HG03571 (cell line): ENCODE measurements at regions not wholly inside any gene's neighbourhood (a gene's known extent, or its start where the extent isn't known, plus 50 kb on each side); places are given as distances from the start of the nearest gene placed in this dataset.

Experiments used
- ATAC-seq: cut with Tn5 transposase; IDR thresholded peaks from one replicate; pipeline ENCODE4 v1.9.1; 2021; ENCODE audit not compliant: unreplicated experiment

DNA sequence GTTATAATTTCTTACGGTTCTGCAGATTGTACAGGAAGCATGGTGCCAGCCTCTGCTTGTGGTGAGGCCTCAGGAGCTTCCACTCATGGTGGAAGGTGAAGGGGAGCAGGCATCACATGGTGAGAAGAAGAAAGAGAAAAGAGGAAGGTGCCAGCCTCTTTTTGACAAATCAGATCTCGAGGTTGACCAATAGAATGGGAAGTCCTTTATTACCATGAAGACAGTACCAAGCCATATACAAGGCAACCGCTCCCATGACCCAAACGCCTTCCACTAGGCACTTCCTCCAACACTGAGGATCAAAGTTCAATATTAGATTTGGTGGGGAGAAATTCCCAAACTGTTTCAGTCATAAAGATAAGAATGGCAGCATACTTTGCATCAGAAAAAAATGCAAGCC, 502.8 kb downstream of the GLRX3 start:
- no peak for ATAC-seq

DNA sequence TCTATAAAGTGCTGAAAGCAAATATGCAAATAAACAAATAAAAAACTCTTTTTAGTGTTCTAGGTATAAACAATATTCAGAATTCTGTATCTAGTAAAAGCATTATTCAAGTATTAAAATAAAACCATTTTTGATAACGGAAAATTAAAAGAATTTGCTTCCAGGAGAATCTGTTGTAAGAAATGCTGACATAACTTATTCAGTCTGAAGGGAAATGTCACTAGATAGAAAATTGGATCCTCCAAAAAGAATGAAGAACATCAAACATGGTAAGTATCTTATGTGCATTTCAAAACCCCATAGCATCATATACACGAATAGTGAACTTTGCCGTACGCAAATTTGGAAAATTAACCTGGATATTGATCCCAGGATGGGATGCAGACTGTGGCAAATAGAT, 506.7 kb downstream of the GLRX3 start:
- ATAC-seq: no peak

DNA sequence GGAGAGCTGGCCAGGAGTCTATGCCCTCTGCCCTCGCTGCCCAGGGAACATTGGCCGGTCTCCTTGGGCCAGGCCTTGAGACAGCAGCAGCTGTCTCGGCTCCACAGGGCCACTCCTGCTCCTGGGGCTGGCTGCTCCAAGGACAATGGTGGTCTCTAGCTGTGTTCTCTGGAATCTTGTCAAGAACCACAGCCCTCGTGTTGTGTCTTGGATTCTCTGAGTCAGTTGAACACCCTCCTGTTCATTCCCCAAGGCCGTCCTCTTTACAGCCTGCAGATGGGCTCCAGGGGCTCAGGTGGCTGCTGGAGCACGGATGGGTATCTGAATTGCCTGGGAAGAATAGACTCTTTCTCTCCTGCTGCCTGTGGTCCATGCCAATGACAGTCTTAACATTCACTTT, 511.1 kb downstream of the GLRX3 start:
- ATAC-seq: no peak

DNA sequence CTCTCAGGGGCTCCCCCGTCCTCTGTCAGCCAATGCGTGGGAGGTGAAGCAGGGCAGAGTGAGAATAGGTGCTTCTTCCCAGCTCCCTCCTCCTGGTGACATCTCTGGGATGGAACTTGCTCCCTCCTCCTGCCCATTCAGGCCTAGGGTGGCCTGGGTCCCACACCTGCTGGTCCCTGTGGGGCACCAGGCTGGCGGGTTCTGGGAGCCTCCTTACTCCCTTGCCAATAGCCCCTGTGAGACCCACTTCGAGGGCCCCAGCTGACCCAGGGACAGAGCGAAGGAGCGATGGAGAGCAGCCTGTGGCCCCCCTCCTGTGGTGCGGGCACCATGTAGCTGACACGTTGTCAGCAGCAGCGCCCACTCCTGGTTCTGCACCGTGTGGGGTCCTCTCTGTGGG, 512.6 kb downstream of the GLRX3 start:
- no peak for ATAC-seq

DNA sequence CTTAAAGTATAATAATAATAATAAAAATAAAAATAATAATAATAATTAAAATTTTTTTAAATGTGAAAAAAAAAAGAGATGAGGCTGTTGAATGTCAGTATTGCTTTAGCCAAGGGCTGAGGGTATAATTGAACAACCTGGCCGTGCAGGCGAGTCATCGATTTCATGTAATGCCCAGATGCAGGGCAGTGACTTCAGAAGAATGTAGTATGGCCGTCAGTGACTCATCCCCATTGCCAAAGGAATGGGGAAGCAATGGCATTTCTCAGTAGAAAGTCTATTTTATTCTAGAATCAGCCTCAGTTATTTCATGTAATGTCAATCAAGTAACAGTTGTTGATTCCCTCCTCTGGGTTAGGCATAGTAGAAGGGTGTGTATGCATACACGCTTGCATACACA, 516.4 kb downstream of the GLRX3 start:
- ATAC-seq: no peak

DNA sequence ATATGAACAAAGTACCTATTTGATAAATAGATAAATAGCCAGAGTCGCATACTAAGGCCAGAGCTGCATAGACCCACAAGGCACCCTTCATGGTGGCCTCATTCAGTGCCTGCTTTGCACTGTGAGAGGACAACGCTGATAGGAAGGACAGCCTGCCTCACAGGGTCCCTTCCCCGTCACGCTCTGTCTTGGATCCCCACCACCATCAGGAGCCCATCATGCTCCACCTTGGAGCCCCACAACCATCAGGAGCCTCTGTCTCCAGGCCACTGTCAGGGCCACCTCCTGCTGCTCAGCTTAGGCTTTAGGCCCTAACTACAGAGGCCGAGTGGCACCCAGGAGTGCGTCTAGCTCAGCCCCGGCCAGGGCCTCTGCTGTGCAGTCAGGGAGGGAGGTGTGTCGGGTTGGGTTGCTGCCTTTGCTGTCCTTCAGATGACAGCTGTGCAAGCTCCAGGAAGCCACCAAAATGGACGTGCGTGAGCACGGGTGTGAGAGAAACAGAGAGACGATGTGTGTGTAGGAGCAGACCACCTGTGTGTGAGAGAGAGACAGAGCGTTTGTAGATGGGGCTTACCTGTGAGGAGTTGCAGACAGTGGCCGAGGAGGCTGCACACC, 516.9 kb downstream of the GLRX3 start:
- no peak for ATAC-seq

DNA sequence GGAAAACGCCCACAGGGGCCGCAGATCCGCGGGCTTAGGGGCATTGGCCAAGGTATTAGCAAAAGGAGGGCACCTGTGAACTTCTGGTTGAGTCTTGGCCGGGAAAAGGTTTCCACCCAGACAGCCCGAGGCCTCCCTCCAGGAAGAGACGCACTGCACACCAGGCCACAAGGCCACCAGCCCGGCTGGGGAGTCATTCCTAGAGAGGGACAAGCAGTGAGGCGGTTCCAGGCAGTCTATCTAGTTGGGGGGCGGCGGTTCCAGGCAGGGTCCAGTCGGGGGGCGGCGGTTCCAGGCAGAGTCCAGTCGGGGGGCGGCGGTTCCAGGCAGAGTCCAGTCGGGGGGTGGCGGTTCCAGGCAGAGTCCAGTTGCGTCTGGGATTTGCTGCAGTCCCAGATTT, 518.5 kb downstream of the GLRX3 start:
- ATAC-seq: no peak

DNA sequence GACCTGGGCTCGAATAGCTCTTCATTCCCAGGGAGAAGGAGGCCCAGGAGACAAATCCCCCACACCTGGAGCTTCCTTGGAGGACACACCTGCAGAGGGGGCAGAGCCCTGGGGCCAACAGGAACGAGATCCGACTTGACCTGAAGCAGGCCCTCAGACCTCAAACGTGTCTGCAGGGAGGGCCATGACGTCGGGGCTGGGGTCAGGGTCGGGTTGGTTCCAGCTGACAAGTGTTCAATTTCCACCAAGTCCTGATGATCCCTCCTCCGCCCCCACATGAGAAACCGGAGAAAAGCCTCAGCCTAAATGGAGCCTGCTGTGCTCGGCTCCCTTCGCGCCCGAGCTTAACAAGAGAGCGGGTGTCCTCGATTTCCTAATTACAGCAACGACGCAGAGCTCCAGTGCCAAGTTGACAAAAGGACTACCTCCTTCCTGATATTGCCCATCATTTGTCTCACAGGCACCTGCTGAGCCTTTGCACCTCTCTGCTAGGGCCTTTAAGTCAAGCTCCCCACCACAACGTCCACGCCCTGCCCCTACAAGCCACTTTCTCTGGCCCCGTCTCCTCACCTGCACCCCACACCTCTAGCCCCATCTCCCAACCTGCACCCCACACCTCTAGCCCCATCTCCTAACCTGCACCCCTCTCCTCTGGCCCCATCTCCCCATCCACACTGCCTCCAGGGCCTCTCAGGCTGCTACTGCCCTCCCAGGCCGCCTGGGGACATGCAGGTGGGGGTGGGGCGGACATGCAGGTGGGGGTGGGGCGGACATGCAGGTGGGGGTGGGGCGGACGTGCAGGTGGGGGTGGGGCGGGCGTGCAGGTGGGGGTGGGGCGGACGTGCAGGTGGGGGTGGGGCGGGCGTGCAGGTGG, 519.4 kb downstream of the GLRX3 start:
- ATAC-seq: no peak

DNA sequence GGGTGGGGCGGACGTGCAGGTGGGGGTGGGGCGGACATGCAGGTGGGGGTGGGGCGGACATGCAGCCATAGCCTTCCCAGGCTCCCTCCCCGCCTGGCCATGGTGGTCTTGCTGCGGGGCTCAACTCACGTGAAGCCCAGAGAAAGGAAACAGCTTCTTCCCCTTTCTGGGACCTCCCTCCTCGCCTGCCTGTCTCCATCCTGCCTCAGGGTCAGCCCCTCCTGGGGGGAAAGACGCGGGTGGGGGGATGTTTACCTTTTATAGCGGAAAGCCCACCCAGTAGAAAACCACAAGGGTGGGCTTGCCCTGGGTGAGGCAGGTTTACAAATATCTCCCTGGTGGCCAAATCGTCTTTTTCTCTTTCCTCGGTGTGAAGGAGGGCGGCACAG, 520.0 kb downstream of the GLRX3 start:
- no peak for ATAC-seq

DNA sequence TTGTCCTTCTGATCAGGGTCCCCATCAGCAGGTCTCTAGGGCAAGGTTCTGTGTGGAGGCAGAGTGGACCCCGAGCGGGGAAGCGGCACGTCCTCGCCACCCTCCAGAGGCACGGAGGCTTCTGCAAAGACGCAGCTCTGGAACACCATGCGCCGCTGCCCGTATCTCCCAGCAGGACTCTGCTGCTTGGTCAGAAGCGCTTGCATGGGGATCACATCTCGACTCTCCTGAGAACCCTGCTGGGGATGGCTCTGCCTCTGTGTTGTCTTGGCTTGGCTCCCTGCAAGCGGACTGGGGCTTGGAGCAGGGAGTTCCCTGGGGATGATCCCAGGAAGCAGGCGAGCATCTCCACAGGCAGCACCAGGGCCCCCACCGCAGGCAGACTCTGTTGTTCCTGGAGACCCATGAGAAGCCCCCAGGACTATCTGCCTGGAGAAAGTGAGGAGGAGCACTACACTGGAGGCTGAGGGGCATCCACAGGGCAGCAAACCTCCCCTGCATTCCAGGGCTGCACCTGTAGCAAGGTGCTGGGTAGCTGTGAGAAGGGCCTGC, 520.5 kb downstream of the GLRX3 start:
- no peak for ATAC-seq

DNA sequence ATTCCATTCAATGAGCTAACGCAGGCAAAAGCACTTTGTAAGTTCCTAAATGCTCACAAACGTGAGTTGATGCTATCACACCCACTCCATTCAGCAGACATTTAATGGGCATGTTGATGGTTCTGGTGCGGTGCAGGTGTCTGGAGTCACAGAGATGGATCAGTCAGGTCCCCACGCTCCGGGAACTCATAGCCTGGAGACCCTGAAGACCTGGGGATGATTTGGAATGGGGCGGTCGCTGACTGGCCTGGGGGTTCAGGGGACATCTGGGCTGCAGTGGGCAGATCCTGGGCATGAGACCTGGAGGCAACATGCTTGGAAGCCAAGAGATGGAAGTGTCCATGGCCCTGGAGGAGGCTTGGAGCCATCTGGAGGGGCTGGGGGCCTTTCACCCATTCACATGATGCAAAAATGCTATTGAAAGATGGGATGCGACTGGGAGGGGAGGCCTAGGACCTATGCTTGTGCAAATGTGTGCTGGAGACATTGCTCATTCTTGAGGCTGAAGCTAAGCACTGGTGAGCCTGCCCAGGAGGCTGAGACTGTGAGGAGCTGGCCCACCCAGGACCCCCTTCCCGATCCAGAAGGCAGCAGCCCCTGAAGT, 522.6 kb downstream of the GLRX3 start:
- ATAC-seq: no peak

DNA sequence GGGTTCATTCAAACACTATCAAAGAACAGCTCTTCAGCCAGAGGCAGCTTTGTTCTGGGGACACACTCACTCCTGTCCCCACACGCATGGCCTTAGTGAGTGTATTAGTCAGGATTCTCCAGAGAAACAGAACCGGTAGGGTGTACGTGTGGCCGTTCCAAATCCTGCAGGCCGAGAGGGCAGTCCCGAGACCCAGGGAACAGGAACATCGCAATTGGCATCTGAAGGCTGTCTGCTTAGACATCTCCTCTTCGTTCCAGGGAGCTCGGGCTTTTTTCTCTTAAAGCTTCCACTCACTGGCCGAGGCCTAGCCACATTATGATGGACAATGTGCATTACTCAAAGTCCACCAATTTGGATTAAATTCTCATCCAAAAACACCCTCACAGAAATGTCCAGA, 523.3 kb downstream of the GLRX3 start:
- no peak for ATAC-seq

DNA sequence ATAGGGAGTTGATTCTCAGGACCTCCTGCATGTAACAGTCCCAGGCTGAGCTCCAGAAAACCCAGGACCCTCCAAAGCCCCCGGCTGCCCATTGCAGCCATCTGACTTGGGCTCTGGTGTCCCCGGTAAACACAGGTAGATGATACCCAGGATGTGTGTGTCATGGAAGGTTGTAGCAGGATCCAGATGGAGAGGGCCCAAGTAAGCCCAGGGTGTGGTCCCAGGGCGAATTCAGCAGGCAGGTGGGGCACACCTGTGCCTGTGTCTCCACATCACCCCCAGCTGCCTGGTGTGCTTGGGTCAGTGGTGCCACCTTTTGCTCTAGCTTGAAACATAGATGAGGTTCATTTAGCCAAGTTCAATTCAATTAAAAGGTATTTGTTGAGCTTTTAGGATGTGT, 524.1 kb downstream of the GLRX3 start:
- ATAC-seq: no peak

DNA sequence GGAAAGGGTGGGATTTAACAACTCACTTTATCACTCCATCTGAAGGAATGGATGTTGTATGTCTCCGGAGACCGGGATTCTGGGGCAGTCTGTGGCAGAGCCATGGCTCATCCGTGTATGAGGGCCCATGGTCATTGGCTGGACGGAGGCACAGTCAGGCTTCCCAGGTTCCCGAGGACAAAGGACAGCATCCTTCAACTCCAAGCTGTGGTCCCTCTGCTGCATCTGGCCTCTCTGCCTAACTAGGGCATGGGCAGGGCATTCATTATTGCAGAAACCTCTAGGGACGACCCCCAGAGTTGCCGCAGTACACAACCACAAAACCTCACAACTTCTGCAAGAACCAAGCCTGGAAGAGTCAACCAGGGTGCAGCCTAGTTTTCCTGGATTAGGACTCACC, 525.2 kb downstream of the GLRX3 start:
- ATAC-seq: no peak

DNA sequence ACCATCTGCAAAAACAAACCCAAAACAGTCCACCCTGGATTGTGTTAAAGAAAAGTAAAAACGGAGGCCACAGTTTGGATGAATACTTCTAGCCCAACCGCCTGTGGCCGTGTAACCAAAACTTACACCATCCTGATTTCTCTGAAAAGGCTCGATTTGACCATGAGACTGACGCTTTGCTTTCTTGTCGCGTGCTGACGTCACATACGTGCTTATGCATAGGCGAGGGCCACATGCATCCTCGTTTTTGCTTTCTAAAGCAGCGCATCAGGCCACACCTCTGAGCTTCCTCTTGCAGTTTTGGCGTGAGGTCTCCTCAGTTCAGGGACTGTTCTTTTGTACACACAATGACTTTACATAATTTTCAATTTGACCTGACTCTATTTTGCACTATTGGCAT, 526.6 kb downstream of the GLRX3 start:
- no peak for ATAC-seq

DNA sequence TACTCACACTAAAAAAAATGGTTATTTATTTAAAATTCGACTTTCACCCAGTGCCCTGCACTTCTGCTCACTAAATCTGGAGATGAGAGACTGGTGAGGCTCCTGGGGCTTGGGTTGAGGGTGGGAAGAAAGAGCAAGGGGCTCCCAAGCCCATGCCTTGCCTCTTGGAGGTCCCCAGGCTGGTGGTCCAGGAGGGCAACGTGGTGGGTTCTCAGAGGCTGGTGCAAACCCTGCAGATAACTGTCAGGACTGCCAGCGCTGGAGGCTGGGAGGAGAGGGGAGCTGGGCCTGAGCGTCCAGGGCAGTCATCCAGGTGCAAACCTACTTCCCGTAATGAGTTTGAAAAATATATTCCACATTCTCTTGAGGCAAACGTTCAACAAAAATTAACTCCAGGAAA, 528.3 kb downstream of the GLRX3 start:
- ATAC-seq: no peak

DNA sequence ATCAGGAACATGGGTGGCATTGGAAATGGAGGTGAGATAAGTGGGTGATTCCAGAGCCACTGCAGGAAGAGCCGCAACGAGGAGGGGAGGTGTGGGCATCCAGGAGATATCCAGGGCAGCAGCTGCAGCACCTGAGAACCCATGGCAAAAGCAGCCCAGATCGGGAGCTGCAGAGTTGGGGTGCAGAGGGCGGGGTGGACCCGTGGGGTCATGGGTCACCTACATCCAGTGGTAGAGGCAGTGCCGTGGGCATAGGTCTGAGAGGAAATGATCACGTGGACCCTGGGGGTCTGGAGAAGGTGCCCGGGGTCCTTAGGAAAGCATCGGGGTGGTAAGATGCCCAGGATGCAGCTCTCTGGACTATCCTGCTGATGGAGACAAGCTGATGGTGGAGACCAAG, 530.0 kb downstream of the GLRX3 start:
- ATAC-seq: no peak

DNA sequence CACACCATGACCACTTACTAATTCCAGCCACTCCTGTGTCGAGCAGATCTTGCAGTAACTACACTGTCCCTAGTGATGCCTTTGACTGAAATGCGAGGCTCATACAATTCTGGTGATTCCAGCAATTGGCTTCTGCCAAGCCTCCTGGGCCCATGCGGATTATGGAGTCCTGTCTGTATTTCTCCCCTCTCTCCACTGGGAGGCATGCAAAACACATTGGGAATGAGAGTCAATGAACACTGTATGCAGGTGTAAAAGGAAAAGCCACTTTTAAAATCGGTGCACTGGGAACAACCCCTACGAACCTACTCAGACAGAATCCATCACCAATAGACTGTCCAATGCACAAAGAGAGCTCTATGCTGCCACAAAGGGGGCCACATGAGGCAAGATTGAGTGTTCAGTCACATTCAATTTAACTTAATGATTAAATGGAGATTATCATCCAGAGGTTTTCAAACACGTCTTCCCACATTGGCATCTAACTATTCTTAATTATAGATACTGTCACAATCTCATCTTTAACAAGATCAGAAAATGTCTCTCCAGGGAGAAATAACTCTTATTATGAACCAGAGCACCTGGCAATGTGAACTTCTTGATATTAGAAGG, 550.6 kb downstream of the GLRX3 start:
- no peak for ATAC-seq

DNA sequence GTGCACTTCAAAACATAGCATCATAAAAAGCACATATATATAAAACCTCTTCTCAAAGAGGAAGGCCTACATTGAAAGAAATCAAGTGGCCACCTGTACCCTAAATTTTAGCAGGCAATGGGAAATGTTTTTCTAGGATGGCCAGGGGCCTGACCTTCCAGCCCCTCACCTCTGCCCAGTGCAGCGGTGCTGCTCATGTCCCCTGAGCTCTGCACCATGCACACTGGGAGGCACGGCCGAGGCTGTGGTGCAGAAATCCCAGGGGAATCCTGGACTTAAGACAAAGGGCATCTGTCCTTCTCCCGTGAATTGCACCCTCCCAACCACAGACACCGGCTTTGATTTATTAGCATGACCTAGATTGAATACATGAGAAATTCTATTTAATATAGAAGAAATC, 551.4 kb downstream of the GLRX3 start:
- no peak for ATAC-seq

DNA sequence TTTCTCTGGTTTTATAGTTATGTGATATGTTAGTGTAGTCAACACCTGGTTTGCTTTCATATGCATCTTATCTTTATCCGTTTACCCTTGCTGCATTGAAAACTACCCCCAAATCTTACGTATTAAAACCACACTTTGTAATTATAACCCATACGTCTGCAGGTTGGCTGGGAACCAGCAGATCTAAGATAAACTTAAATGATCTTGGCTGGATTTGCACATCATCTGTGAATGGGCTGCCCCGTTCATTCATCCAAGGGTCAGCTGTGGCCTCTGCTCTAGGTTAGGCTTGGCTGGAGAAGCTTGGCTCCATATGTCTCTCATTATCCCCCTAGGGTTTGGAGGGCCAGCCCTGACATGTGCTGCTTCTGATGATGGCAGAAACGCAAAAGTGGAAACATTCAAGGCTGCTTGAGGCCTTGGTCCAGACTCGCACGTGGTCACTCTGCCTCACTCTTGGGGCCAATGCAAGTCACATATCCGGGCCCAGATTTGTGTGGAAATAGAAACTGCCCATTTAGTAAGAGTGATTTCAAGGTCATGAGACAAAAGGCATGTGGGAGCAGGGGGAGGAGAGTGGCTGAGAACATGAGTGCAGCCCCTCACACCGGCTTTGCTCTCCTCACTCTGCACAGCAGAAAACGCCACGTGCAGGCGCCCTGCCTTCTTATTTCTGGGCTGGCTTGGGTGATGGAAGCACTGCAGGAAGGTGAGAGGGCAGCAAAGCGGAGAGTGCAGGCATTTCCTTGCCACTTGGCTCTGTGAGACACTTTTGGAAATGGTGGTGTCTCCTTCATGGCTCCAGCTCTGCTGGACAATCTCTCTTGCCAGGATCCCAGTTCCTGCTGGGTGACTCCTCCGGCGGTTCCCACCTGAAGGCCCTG, 553.8 kb downstream of the GLRX3 start:
- no peak for ATAC-seq

DNA sequence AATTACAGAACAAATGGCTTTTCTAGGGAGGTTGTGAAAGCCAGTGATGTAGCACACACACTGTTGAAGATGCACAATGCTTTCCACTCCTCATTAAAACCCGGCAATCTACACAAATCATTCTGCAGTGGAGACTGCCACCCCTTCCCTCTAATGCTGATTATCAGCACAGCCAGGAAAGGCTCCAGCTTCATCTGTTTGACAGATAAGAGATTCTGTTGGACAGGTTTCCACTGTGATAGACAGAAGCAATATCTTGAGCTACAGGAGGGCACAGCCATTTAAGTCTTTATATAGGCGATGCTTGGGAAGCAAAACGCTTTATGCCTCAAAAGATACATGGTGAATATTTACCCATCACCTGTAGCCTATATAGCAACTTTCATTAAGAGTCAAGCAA, 555.6 kb downstream of the GLRX3 start:
- no peak for ATAC-seq
